ENCODE measurements at regions not wholly inside any gene's neighbourhood (a gene's known extent, or its start where the extent isn't known, plus 50 kb on each side); places are given as distances from the start of the nearest gene placed in this dataset.

DNA sequence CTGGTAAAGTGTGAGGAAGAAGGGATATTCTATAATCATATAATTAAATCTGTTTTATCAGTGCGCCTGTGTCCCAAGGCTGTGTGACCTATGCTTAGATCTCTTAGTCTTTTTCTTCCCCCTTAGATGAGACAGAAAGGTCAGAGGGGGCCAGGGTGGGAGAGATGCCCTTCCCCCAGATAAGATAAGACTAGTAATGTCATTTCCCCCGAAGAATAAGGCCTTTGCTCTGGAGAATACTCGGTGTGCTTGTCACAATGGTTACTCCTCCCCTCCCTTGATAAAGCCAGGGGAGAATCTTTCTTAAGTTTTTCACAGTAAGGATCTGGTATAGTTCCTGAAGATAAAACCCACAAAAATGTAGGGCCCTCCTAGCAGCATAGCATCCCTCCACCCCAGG is 1041.8 kb downstream of the SORCS3 start:
- Histone ChIP-seq H4K20me1 (ENCODE audit: control insufficient read depth, extremely low read depth, insufficient read depth, low read length) (no peaks in the 10 kb centered on the region), H3K4me2 (ENCODE audit: control insufficient read depth, extremely low read depth, insufficient read depth, low read depth, low read length) (no peak overlapping the region), H3K9me1 (ENCODE audit: control insufficient read depth, extremely low read depth, insufficient read depth, low read length) (no peaks in the 10 kb centered on the region), H2AFZ (ENCODE audit: control insufficient read depth, low read length) (no peak overlapping the region), H3K4me3 (ENCODE audit: control insufficient read depth in 2 of 3, extremely low read depth in 1 of 3, insufficient read depth in 2 of 3, low read depth in 1 of 3, low read length in 3 of 3) (no peak overlapping the region), H3K79me2 (ENCODE audit: control insufficient read depth, insufficient read depth, low read length) (no peaks in the 10 kb centered on the region), H3K9ac (ENCODE audit: control insufficient read depth, extremely low read depth, insufficient read depth, low read length) (no peak overlapping the region), H3K27ac (ENCODE audit: control insufficient read depth, insufficient read depth, low read length) (no peak overlapping the region), H3K9me3 (ENCODE audit: control insufficient read depth, low read depth, low read length) (no peaks in the 10 kb centered on the region), H3K4me1 (ENCODE audit: control insufficient read depth, extremely low read depth, insufficient read depth, low read length) (no peaks in the 10 kb centered on the region), H3K27me3 (ENCODE audit: control insufficient read depth, extremely low read depth, insufficient read depth, low read length) (no peaks in the 10 kb centered on the region), H3K36me3 (ENCODE audit: control insufficient read depth in 2 of 2, extremely low read depth in 1 of 2, insufficient read depth in 2 of 2, low read length in 2 of 2) (no peaks in the 10 kb centered on the region)
- dilution Hi-C loops (cut with MboI; ENCODE audit: extremely low pct_ligation_motif_present, low sequenced_read_pairs), result no loop called here
- DNase-seq (ENCODE audit: low read depth, low spot score) (no peak), FAIRE-seq (no peak)
- TF ChIP-seq, protein P1, sequence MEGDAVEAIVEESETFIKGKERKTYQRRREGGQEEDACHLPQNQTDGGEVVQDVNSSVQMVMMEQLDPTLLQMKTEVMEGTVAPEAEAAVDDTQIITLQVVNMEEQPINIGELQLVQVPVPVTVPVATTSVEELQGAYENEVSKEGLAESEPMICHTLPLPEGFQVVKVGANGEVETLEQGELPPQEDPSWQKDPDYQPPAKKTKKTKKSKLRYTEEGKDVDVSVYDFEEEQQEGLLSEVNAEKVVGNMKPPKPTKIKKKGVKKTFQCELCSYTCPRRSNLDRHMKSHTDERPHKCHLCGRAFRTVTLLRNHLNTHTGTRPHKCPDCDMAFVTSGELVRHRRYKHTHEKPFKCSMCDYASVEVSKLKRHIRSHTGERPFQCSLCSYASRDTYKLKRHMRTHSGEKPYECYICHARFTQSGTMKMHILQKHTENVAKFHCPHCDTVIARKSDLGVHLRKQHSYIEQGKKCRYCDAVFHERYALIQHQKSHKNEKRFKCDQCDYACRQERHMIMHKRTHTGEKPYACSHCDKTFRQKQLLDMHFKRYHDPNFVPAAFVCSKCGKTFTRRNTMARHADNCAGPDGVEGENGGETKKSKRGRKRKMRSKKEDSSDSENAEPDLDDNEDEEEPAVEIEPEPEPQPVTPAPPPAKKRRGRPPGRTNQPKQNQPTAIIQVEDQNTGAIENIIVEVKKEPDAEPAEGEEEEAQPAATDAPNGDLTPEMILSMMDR (optimal IDR thresholded peaks at IDR 0.05 in 1 of 3, IDR thresholded peaks at IDR 0.05 in 1 of 3, conservative IDR thresholded peaks at IDR 0.05 in 1 of 3; ENCODE audit: extremely low read depth in 1 of 3, insufficient read depth in 2 of 3, low read length in 3 of 3), result no peak
- TF ChIP-seq EZH2 (IDR thresholded peaks at IDR 0.05; ENCODE audit: low read length), result no peak

DNA sequence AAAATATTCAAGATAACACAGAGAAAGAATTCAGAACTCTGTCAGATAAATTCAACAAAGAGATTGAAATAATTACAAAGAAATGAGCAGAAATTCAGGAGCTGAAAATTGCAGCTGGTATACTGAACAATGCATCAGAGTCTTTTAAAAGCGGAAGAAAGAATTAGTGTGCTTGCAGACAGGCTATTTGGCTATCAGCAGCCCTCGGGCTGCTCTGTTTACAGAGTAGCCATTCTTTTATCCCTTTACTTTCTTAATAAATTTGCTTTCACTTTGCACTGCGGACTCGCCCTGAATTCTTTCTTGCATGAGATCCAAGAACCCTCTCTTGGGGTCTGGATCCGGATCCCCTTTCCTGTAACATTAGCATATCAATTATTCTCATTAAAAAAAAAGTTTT is 1040.0 kb downstream of the SORCS3 start:
- no peak overlapping the region for H3K4me2 ChIP-seq (ENCODE audit: control insufficient read depth, extremely low read depth, insufficient read depth, low read depth, low read length)
- no peak for FAIRE-seq
- dilution Hi-C loops (cut with MboI; ENCODE audit: extremely low pct_ligation_motif_present, low sequenced_read_pairs), result no loop called here

More for the DNA sequence above, 1040.0 kb downstream of the SORCS3 start:
- Histone ChIP-seq H2AFZ (ENCODE audit: control insufficient read depth, low read length) (no peak overlapping the region), H3K79me2 (ENCODE audit: control insufficient read depth, insufficient read depth, low read length) (no peaks in the 10 kb centered on the region), H3K27ac (ENCODE audit: control insufficient read depth, insufficient read depth, low read length) (no peak overlapping the region), H3K4me1 (ENCODE audit: control insufficient read depth, extremely low read depth, insufficient read depth, low read length) (no peaks in the 10 kb centered on the region), H4K20me1 (ENCODE audit: control insufficient read depth, extremely low read depth, insufficient read depth, low read length) (no peaks in the 10 kb centered on the region), H3K9ac (ENCODE audit: control insufficient read depth, extremely low read depth, insufficient read depth, low read length) (no peak overlapping the region), H3K9me1 (ENCODE audit: control insufficient read depth, extremely low read depth, insufficient read depth, low read length) (no peaks in the 10 kb centered on the region), H3K36me3 (ENCODE audit: control insufficient read depth in 2 of 2, extremely low read depth in 1 of 2, insufficient read depth in 2 of 2, low read length in 2 of 2) (no peaks in the 10 kb centered on the region), H3K9me3 (ENCODE audit: control insufficient read depth, low read depth, low read length) (no peaks in the 10 kb centered on the region), H3K4me3 (ENCODE audit: control insufficient read depth in 2 of 3, extremely low read depth in 1 of 3, insufficient read depth in 2 of 3, low read depth in 1 of 3, low read length in 3 of 3) (no peak overlapping the region), H3K27me3 (ENCODE audit: control insufficient read depth, extremely low read depth, insufficient read depth, low read length) (no peaks in the 10 kb centered on the region)
- DNase-seq (ENCODE audit: low read depth, low spot score), result no peak
- no peak for TF ChIP-seq EZH2 (IDR thresholded peaks at IDR 0.05; ENCODE audit: low read length)
- TF ChIP-seq, protein P1 (optimal IDR thresholded peaks at IDR 0.05 in 1 of 3, IDR thresholded peaks at IDR 0.05 in 1 of 3, conservative IDR thresholded peaks at IDR 0.05 in 1 of 3; ENCODE audit: extremely low read depth in 1 of 3, insufficient read depth in 2 of 3, low read length in 3 of 3), result no peak

All from keratinocyte (primary cell).